Mucosa of descending colon (tissue), 3 donors: ENCODE measurements at regions not wholly inside any gene's neighbourhood (a gene's known extent, or its start where the extent isn't known, plus 50 kb on each side); places are given as distances from the start of the nearest gene placed in this dataset.

Experiments used
- ATAC-seq: fragments of 200-7000 bp; cut with Tn5 transposase; one replicate; pipeline ENCODE4 v1.9.1; 2020; ENCODE audit warnings: mild to moderate bottlenecking, moderate library complexity
- DNase-seq, 3 donors: peaks; one replicate each; pipeline ENCODE4 v3.0.0-alpha.2; 2020
- H3K36me3 ChIP-seq: fragments of 200-600 bp; one replicate; pipeline ENCODE4 v1.8.0; 2021; ENCODE audit warnings: low read depth, mild to moderate bottlenecking
- H3K4me1 ChIP-seq: fragments of 200-600 bp; one replicate; pipeline ENCODE4 v1.8.0; 2021; ENCODE audit warnings: low read depth, mild to moderate bottlenecking
- H3K4me3 ChIP-seq: fragments of 200-600 bp; one replicate; pipeline ENCODE4 v1.8.0; 2021; ENCODE audit warnings: mild to moderate bottlenecking
- H3K9me3 ChIP-seq: fragments of 200-600 bp; one replicate; pipeline ENCODE4 v1.8.0; 2021; ENCODE audit warnings: mild to moderate bottlenecking
- CTCF ChIP-seq: fragments of 200-600 bp; IDR thresholded peaks from one replicate; pipeline ENCODE4 v1.8.0; 2022; ENCODE audit warnings: antibody characterized with exemption, mild to moderate bottlenecking
- intact Hi-C, 2 donors: fragments of 100-400 bp; cut with DNase I in 1 of 2; cut with micrococcal nuclease in 1 of 2; formaldehyde crosslinking; loops; one replicate each; pipeline versions ENCODE4 v1.11.0 to v1.11.1; 2022; cut with DNase I, micrococcal nuclease
- donor health status: DM: no; HTN: no; CAD: no; lungs with moderate emphysema.
- donor health status: DM: no; HTN: no; CAD: no.
- donor health status: DM: no; HTN: yes; CAD: no.

- ATAC-seq, result no peak
- TF ChIP-seq CTCF, result no peak
- Histone ChIP-seq H3K36me3 (no peaks in the 10 kb centered on the region), H3K4me1 (no peaks in the 10 kb centered on the region), H3K4me3 (no peak overlapping the region), H3K9me3 (no peaks in the 10 kb centered on the region)
- intact Hi-C loops, result no loop called here
- DNase-seq, result no peak
These were observed 1278.6 kb downstream of the PCDH7 start for GRCh38 chr4:31998807-31999206.

GRCh38 chr4:31999848-32000247, 1279.7 kb downstream of the PCDH7 start:
- no peaks in the 10 kb centered on the region for H3K36me3 ChIP-seq

GRCh38 chr4:32000846-32001488, 1280.8 kb downstream of the PCDH7 start:
- Histone ChIP-seq H3K36me3 (no peaks in the 10 kb centered on the region), H3K4me3 (no peak overlapping the region), H3K4me1 (no peaks in the 10 kb centered on the region), H3K9me3 (no peaks in the 10 kb centered on the region)
- no peak for TF ChIP-seq CTCF
- intact Hi-C loops, result no loop called here
- ATAC-seq (no peak), DNase-seq (no peak)

More at GRCh38 chr4:31999848-32000247, 1279.7 kb downstream of the PCDH7 start:
- H3K4me3 ChIP-seq, result no peak overlapping the region
- no peaks in the 10 kb centered on the region for H3K4me1 ChIP-seq
- no peak for ATAC-seq
- no peaks in the 10 kb centered on the region for H3K9me3 ChIP-seq
- no peak for DNase-seq
- no peak for TF ChIP-seq CTCF
- intact Hi-C loops, result no loop called here

GRCh38 chr4:32002037-32002747, 1282.0 kb downstream of the PCDH7 start:
- ATAC-seq (no peak), DNase-seq (no peak)
- Histone ChIP-seq H3K9me3 (no peaks in the 10 kb centered on the region), H3K4me1 (no peaks in the 10 kb centered on the region), H3K36me3 (no peaks in the 10 kb centered on the region), H3K4me3 (no peak overlapping the region)
- intact Hi-C loops, result no loop called here
- TF ChIP-seq CTCF, result no peak

- H3K4me1 ChIP-seq, result no peaks in the 10 kb centered on the region
These were observed 1283.4 kb downstream of the PCDH7 start for GRCh38 chr4:32003548-32003947.

More at GRCh38 chr4:32003548-32003947, 1283.4 kb downstream of the PCDH7 start:
- Histone ChIP-seq H3K4me3 (no peak overlapping the region), H3K36me3 (no peaks in the 10 kb centered on the region), H3K9me3 (no peaks in the 10 kb centered on the region)
- no peak for ATAC-seq
- DNase-seq, result no peak
- TF ChIP-seq CTCF, result no peak
- intact Hi-C loops, result no loop called here
